ENCODE measurements at regions not wholly inside any gene's neighbourhood (a gene's known extent, or its start where the extent isn't known, plus 50 kb on each side); places are given as distances from the start of the nearest gene placed in this dataset.

- Histone ChIP-seq H3K4me1 (ENCODE audit: control insufficient read depth, extremely low read depth, insufficient read depth, low read length) (no peaks in the 10 kb centered on the region), H3K4me3 (ENCODE audit: control insufficient read depth in 2 of 3, extremely low read depth in 1 of 3, insufficient read depth in 2 of 3, low read depth in 1 of 3, low read length in 3 of 3) (no peak overlapping the region), H3K36me3 (ENCODE audit: control insufficient read depth in 2 of 2, extremely low read depth in 1 of 2, insufficient read depth in 2 of 2, low read length in 2 of 2) (no peaks in the 10 kb centered on the region), H3K9me3 (ENCODE audit: control insufficient read depth, low read depth, low read length) (no peaks in the 10 kb centered on the region), H3K9me1 (ENCODE audit: control insufficient read depth, extremely low read depth, insufficient read depth, low read length) (no peaks in the 10 kb centered on the region), H3K4me2 (ENCODE audit: control insufficient read depth, extremely low read depth, insufficient read depth, low read depth, low read length) (no peak overlapping the region), H3K9ac (ENCODE audit: control insufficient read depth, extremely low read depth, insufficient read depth, low read length) (no peak overlapping the region), H3K27me3 (ENCODE audit: control insufficient read depth, extremely low read depth, insufficient read depth, low read length) (no peaks in the 10 kb centered on the region), H3K27ac (ENCODE audit: control insufficient read depth, insufficient read depth, low read length) (no peak overlapping the region), H4K20me1 (ENCODE audit: control insufficient read depth, extremely low read depth, insufficient read depth, low read length) (no peaks in the 10 kb centered on the region), H3K79me2 (ENCODE audit: control insufficient read depth, insufficient read depth, low read length) (no peaks in the 10 kb centered on the region), H2AFZ (ENCODE audit: control insufficient read depth, low read length) (no peak overlapping the region)
- TF ChIP-seq EZH2 (IDR thresholded peaks at IDR 0.05; ENCODE audit: low read length) (no peak), CTCF (optimal IDR thresholded peaks at IDR 0.05 in 1 of 3, IDR thresholded peaks at IDR 0.05 in 1 of 3, conservative IDR thresholded peaks at IDR 0.05 in 1 of 3; ENCODE audit: extremely low read depth in 1 of 3, insufficient read depth in 2 of 3, low read length in 3 of 3) (no peak)
- dilution Hi-C loops (cut with MboI; ENCODE audit: extremely low pct_ligation_motif_present, low sequenced_read_pairs): no loop called here
- FAIRE-seq: no peak
- no peak for DNase-seq (ENCODE audit: low read depth, low spot score)
Measured at GRCh38 chr7:85384392-85384791, 197.5 kb upstream of the SEMA3D start.

GRCh38 chr7:85381212-85381611, 194.4 kb upstream of the SEMA3D start:
- Histone ChIP-seq H3K4me2 (ENCODE audit: control insufficient read depth, extremely low read depth, insufficient read depth, low read depth, low read length) (no peak overlapping the region), H2AFZ (ENCODE audit: control insufficient read depth, low read length) (no peak overlapping the region), H3K27me3 (ENCODE audit: control insufficient read depth, extremely low read depth, insufficient read depth, low read length) (no peaks in the 10 kb centered on the region), H3K9ac (ENCODE audit: control insufficient read depth, extremely low read depth, insufficient read depth, low read length) (no peak overlapping the region), H3K4me1 (ENCODE audit: control insufficient read depth, extremely low read depth, insufficient read depth, low read length) (no peaks in the 10 kb centered on the region), H3K79me2 (ENCODE audit: control insufficient read depth, insufficient read depth, low read length) (no peaks in the 10 kb centered on the region), H3K9me3 (ENCODE audit: control insufficient read depth, low read depth, low read length) (no peaks in the 10 kb centered on the region), H3K27ac (ENCODE audit: control insufficient read depth, insufficient read depth, low read length) (no peak overlapping the region), H3K4me3 (ENCODE audit: control insufficient read depth in 2 of 3, extremely low read depth in 1 of 3, insufficient read depth in 2 of 3, low read depth in 1 of 3, low read length in 3 of 3) (no peak overlapping the region), H4K20me1 (ENCODE audit: control insufficient read depth, extremely low read depth, insufficient read depth, low read length) (no peaks in the 10 kb centered on the region), H3K9me1 (ENCODE audit: control insufficient read depth, extremely low read depth, insufficient read depth, low read length) (no peaks in the 10 kb centered on the region), H3K36me3 (ENCODE audit: control insufficient read depth in 2 of 2, extremely low read depth in 1 of 2, insufficient read depth in 2 of 2, low read length in 2 of 2) (no peaks in the 10 kb centered on the region)
- DNase-seq (ENCODE audit: low read depth, low spot score) (no peak), FAIRE-seq (no peak)
- dilution Hi-C loops (cut with MboI; ENCODE audit: extremely low pct_ligation_motif_present, low sequenced_read_pairs): no loop called here
- TF ChIP-seq EZH2 (IDR thresholded peaks at IDR 0.05; ENCODE audit: low read length) (no peak), CTCF (optimal IDR thresholded peaks at IDR 0.05 in 1 of 3, IDR thresholded peaks at IDR 0.05 in 1 of 3, conservative IDR thresholded peaks at IDR 0.05 in 1 of 3; ENCODE audit: extremely low read depth in 1 of 3, insufficient read depth in 2 of 3, low read length in 3 of 3) (no peak)

All from keratinocyte (primary cell).